Memory B cell (primary cell): ENCODE measurements at regions not wholly inside any gene's neighbourhood (a gene's known extent, or its start where the extent isn't known, plus 50 kb on each side); places are given as distances from the start of the nearest gene placed in this dataset.

Experiments
- ATAC-seq: fragments of 150-1000 bp; cut with Tn5 transposase; 2 replicates; pipeline ENCODE4 v1.10.0; 2021; ENCODE audit warnings: low read depth, mild to moderate bottlenecking, moderate library complexity
- DNase-seq, 2 donors: peaks; one replicate each; pipeline ENCODE4 v3.0.0; 2022; ENCODE audit warnings: low spot score in 2 of 2
- H3K27ac Mint-ChIP-seq: one replicate; pipeline ENCODE4 v1.8.0; 2022; ENCODE audit warnings: mild to moderate bottlenecking, moderate library complexity, mixed read lengths
- H3K27me3 Mint-ChIP-seq: one replicate; pipeline ENCODE4 v1.8.0; 2022; ENCODE audit warnings: mixed read lengths
- H3K36me3 Mint-ChIP-seq: one replicate; pipeline ENCODE4 v1.8.0; 2022; ENCODE audit warnings: mild to moderate bottlenecking, mixed read lengths
- H3K4me1 Mint-ChIP-seq: one replicate; pipeline ENCODE4 v1.8.0; 2022; ENCODE audit warnings: mixed read lengths
- H3K4me3 Mint-ChIP-seq: one replicate; pipeline ENCODE4 v1.8.0; 2022; ENCODE audit warnings: mild to moderate bottlenecking, moderate library complexity, mixed read lengths
- H3K9me3 Mint-ChIP-seq: one replicate; pipeline ENCODE4 v1.8.0; 2022; ENCODE audit warnings: mixed read lengths

GRCh38 chr18:47510831-47511230, 259.4 kb upstream of the SKOR2 start:
- Mint-ChIP-seq H3K27ac (no peak overlapping the region), H3K27me3 (peaks cover 4% of the 10 kb centered on the region), H3K36me3 (no peaks in the 10 kb centered on the region), H3K4me3 (no peak overlapping the region), H3K4me1 (no peaks in the 10 kb centered on the region), H3K9me3 (no peaks in the 10 kb centered on the region)
- DNase-seq (no peak), ATAC-seq (no peak)

GRCh38 chr18:47507651-47508050, 256.2 kb upstream of the SKOR2 start:
- no peak for ATAC-seq

GRCh38 chr18:47506897-47507296, 255.4 kb upstream of the SKOR2 start:
- no peak for DNase-seq
- no peak overlapping the region for H3K4me3 Mint-ChIP-seq

More at GRCh38 chr18:47507651-47508050, 256.2 kb upstream of the SKOR2 start:
- Mint-ChIP-seq H3K27ac (no peak overlapping the region), H3K36me3 (no peaks in the 10 kb centered on the region), H3K4me1 (no peaks in the 10 kb centered on the region), H3K27me3 (peaks cover 4% of the 10 kb centered on the region), H3K9me3 (no peaks in the 10 kb centered on the region), H3K4me3 (no peak overlapping the region)
- no peak for DNase-seq

GRCh38 chr18:47501946-47502345, 250.5 kb upstream of the SKOR2 start:
- ATAC-seq, result no peak
- H3K36me3 Mint-ChIP-seq, result no peaks in the 10 kb centered on the region
- H3K27me3 Mint-ChIP-seq, result peaks cover 6% of the 10 kb centered on the region
- H3K4me1 Mint-ChIP-seq, result no peaks in the 10 kb centered on the region
- no peak overlapping the region for H3K27ac Mint-ChIP-seq
- no peak for DNase-seq
- no peak overlapping the region for H3K4me3 Mint-ChIP-seq
- H3K9me3 Mint-ChIP-seq, result peaks cover 3% of the 10 kb centered on the region

More at GRCh38 chr18:47506897-47507296, 255.4 kb upstream of the SKOR2 start:
- Mint-ChIP-seq H3K36me3 (no peaks in the 10 kb centered on the region), H3K9me3 (no peaks in the 10 kb centered on the region), H3K27ac (no peak overlapping the region), H3K4me1 (no peaks in the 10 kb centered on the region), H3K27me3 (peaks cover 1% of the 10 kb centered on the region)
- ATAC-seq, result no peak

- Mint-ChIP-seq H3K4me1 (no peaks in the 10 kb centered on the region), H3K27ac (no peak overlapping the region), H3K27me3 (peaks cover 6% of the 10 kb centered on the region), H3K4me3 (no peak overlapping the region), H3K9me3 (peaks cover 4% of the 10 kb centered on the region), H3K36me3 (no peaks in the 10 kb centered on the region)
- no peak for DNase-seq
- ATAC-seq, result no peak
Measured at GRCh38 chr18:47500930-47501329, 249.5 kb upstream of the SKOR2 start.

- H3K9me3 Mint-ChIP-seq, result peaks cover 1% of the 10 kb centered on the region
- no peaks in the 10 kb centered on the region for H3K27me3 Mint-ChIP-seq
Measured at GRCh38 chr18:47492691-47493090, 241.2 kb upstream of the SKOR2 start.

GRCh38 chr18:47490882-47491281, 239.4 kb upstream of the SKOR2 start:
- H3K27ac Mint-ChIP-seq, result no peak overlapping the region
- no peaks in the 10 kb centered on the region for H3K9me3 Mint-ChIP-seq
- DNase-seq, result no peak
- no peak overlapping the region for H3K4me3 Mint-ChIP-seq
- no peaks in the 10 kb centered on the region for H3K36me3 Mint-ChIP-seq
- no peaks in the 10 kb centered on the region for H3K4me1 Mint-ChIP-seq
- H3K27me3 Mint-ChIP-seq, result peaks cover 2% of the 10 kb centered on the region
- no peak for ATAC-seq

More at GRCh38 chr18:47492691-47493090, 241.2 kb upstream of the SKOR2 start:
- no peak overlapping the region for H3K4me3 Mint-ChIP-seq
- ATAC-seq (no peak), DNase-seq (no peak)
- no peaks in the 10 kb centered on the region for H3K4me1 Mint-ChIP-seq
- H3K36me3 Mint-ChIP-seq, result no peaks in the 10 kb centered on the region
- no peak overlapping the region for H3K27ac Mint-ChIP-seq

GRCh38 chr18:47485221-47485797, 233.8 kb upstream of the SKOR2 start:
- Mint-ChIP-seq H3K4me3 (no peak overlapping the region), H3K27ac (no peak overlapping the region), H3K4me1 (no peaks in the 10 kb centered on the region), H3K27me3 (peaks cover 11% of the 10 kb centered on the region), H3K36me3 (no peaks in the 10 kb centered on the region), H3K9me3 (no peaks in the 10 kb centered on the region)
- DNase-seq, result no peak
- ATAC-seq, result no peak

GRCh38 chr18:47484068-47484467, 232.6 kb upstream of the SKOR2 start:
- Mint-ChIP-seq H3K4me1 (no peaks in the 10 kb centered on the region), H3K9me3 (no peaks in the 10 kb centered on the region), H3K4me3 (no peak overlapping the region), H3K27ac (no peak overlapping the region), H3K36me3 (no peaks in the 10 kb centered on the region), H3K27me3 (peaks cover 15% of the 10 kb centered on the region)
- no peak for ATAC-seq
- DNase-seq, result no peak

- Mint-ChIP-seq H3K27me3 (peaks cover 15% of the 10 kb centered on the region), H3K36me3 (no peaks in the 10 kb centered on the region), H3K4me3 (no peak overlapping the region), H3K9me3 (no peaks in the 10 kb centered on the region), H3K4me1 (no peaks in the 10 kb centered on the region), H3K27ac (no peak overlapping the region)
- ATAC-seq (no peak), DNase-seq (no peak)
Measured at GRCh38 chr18:47480166-47480565, 228.7 kb upstream of the SKOR2 start.

GRCh38 chr18:47471784-47472183, 220.3 kb upstream of the SKOR2 start:
- H3K36me3 Mint-ChIP-seq, result no peaks in the 10 kb centered on the region
- H3K4me1 Mint-ChIP-seq, result no peaks in the 10 kb centered on the region
- no peaks in the 10 kb centered on the region for H3K9me3 Mint-ChIP-seq
- ATAC-seq (no peak), DNase-seq (no peak)
- H3K27ac Mint-ChIP-seq, result no peak overlapping the region
- peaks cover 2% of the 10 kb centered on the region for H3K27me3 Mint-ChIP-seq
- no peak overlapping the region for H3K4me3 Mint-ChIP-seq

GRCh38 chr18:47470941-47471340, 219.5 kb upstream of the SKOR2 start:
- Mint-ChIP-seq H3K9me3 (no peaks in the 10 kb centered on the region), H3K36me3 (no peaks in the 10 kb centered on the region), H3K4me3 (no peak overlapping the region), H3K27me3 (peaks cover 2% of the 10 kb centered on the region), H3K27ac (no peak overlapping the region), H3K4me1 (no peaks in the 10 kb centered on the region)
- ATAC-seq (no peak), DNase-seq (no peak)

- Mint-ChIP-seq H3K4me3 (no peak overlapping the region), H3K9me3 (no peaks in the 10 kb centered on the region), H3K27me3 (peaks cover 4% of the 10 kb centered on the region), H3K4me1 (no peaks in the 10 kb centered on the region), H3K27ac (no peak overlapping the region), H3K36me3 (no peaks in the 10 kb centered on the region)
- DNase-seq, result no peak
- ATAC-seq, result no peak
Measured at GRCh38 chr18:47469576-47469975, 218.1 kb upstream of the SKOR2 start.

- ATAC-seq (no peak), DNase-seq (no peak)
- Mint-ChIP-seq H3K36me3 (no peaks in the 10 kb centered on the region), H3K4me1 (no peaks in the 10 kb centered on the region), H3K9me3 (no peaks in the 10 kb centered on the region), H3K27ac (no peak overlapping the region), H3K4me3 (no peak overlapping the region), H3K27me3 (peaks cover 10% of the 10 kb centered on the region)
Measured at GRCh38 chr18:47461977-47462376, 210.5 kb upstream of the SKOR2 start.

GRCh38 chr18:47461406-47461948, 210.0 kb upstream of the SKOR2 start:
- Mint-ChIP-seq H3K27me3 (peaks cover 11% of the 10 kb centered on the region), H3K4me1 (no peaks in the 10 kb centered on the region)
- no peak for ATAC-seq

More at GRCh38 chr18:47461406-47461948, 210.0 kb upstream of the SKOR2 start:
- Mint-ChIP-seq H3K4me3 (no peak overlapping the region), H3K9me3 (no peaks in the 10 kb centered on the region), H3K36me3 (no peaks in the 10 kb centered on the region), H3K27ac (no peak overlapping the region)
- DNase-seq, result no peak
